SK-N-SH (cell line): ENCODE measurements at regions not wholly inside any gene's neighbourhood (a gene's known extent, or its start where the extent isn't known, plus 50 kb on each side); places are given as distances from the start of the nearest gene placed in this dataset.

Source experiments
- CTCF ChIA-PET: fragments of 300-600, 350-600 bp; formaldehyde crosslinking; extraction: SDS; loops from one replicate; lab custom pipeline; 2021; lab: Yijun Ruan, JAX
- POLR2A ChIA-PET: fragments of 350-600 bp; sonication (Branson Sonifier 250); formaldehyde crosslinking; extraction: SDS; loops from one replicate; lab custom pipeline; 2020; ENCODE audit warnings: antibody characterized with exemption, inconsistent platforms; lab: Yijun Ruan, JAX
- DNase-seq: peaks from one replicate; pipeline ENCODE4 v3.0.0; 2012
- H2AFZ ChIP-seq: fragments of 200-600 bp; sonication (generic); 2 replicates; pipeline ENCODE4 v1.8.1; 2016; ENCODE audit warnings: antibody characterized with exemption, mild to moderate bottlenecking, low read depth
- H3F3A ChIP-seq: fragments of 200-600 bp; sonication (generic); replicated peaks from 2 replicates; pipeline ENCODE3; 2016; ENCODE audit warnings: antibody characterized with exemption, mild to moderate bottlenecking; ENCODE audit not compliant: insufficient read depth
- H3K27ac ChIP-seq, 2 experiments: fragments of 200-500 bp in 1 of 2; fragments of 200-600 bp in 1 of 2; sonication (Bioruptor generic) in 1 of 2; sonication (generic), shearing (Covaris generic) in 1 of 2; 2 replicates each; pipeline versions ENCODE4 v1.5.1 to v1.6.1; 2014 to 2016; ENCODE audit warnings: low read depth in 2 of 2, inconsistent platforms in 1 of 2, low read length in 1 of 2, mild to moderate bottlenecking in 1 of 2, mixed read lengths in 1 of 2
- H3K27me3 ChIP-seq: fragments of 200-600 bp; sonication (generic), shearing (Covaris generic); 2 replicates; pipeline ENCODE4 v1.6.1; 2016; ENCODE audit warnings: mixed run types; ENCODE audit not compliant: insufficient read depth
- H3K36me3 ChIP-seq, 2 experiments: fragments of 200-500 bp in 1 of 2; fragments of 200-600 bp in 1 of 2; sonication (Bioruptor generic) in 1 of 2; sonication (generic) in 1 of 2; replicated peaks in 1 of 2; 2 replicates each; pipeline versions ENCODE3 to v1.5.1; 2014 to 2016; ENCODE audit warnings: low read length in 1 of 2, mild to moderate bottlenecking in 1 of 2; ENCODE audit not compliant: insufficient read depth in 2 of 2, control insufficient read depth in 1 of 2
- H3K4me1 ChIP-seq, 2 experiments: fragments of 200-500 bp in 1 of 2; fragments of 200-600 bp in 1 of 2; sonication (Bioruptor generic) in 1 of 2; sonication (generic), shearing (Covaris generic) in 1 of 2; 2 replicates each; pipeline versions ENCODE4 v1.5.1 to v1.6.1; 2014 to 2016; ENCODE audit warnings: low read depth in 1 of 2, low read length in 1 of 2, mixed run types in 1 of 2; ENCODE audit not compliant: insufficient read depth in 2 of 2, control insufficient read depth in 1 of 2
- H3K4me2 ChIP-seq: fragments of 200-600 bp; sonication (generic), shearing (Covaris generic); 2 replicates; pipeline ENCODE4 v1.6.1; 2017; ENCODE audit warnings: mixed run types
- H3K4me3 ChIP-seq, 2 experiments: fragments of 200-500 bp in 1 of 2; fragments of 200-600 bp in 1 of 2; sonication (Bioruptor generic) in 1 of 2; sonication (generic), shearing (Covaris generic) in 1 of 2; 2 replicates each; pipeline versions ENCODE4 v1.5.1 to v1.8.1; 2014 to 2016; ENCODE audit warnings: low read depth in 2 of 2, inconsistent platforms in 1 of 2, low read length in 1 of 2, mild to moderate bottlenecking in 1 of 2, mixed read lengths in 1 of 2, moderate library complexity in 1 of 2
- H3K79me2 ChIP-seq: fragments of 200-600 bp; sonication (generic); 2 replicates; pipeline ENCODE4 v1.8.1; 2017; ENCODE audit warnings: mild to moderate bottlenecking; ENCODE audit not compliant: insufficient read depth
- H3K9ac ChIP-seq: fragments of 200-600 bp; sonication (generic); 2 replicates; pipeline ENCODE4 v1.6.1; 2017; ENCODE audit warnings: mixed run types
- H3K9me2 ChIP-seq: fragments of 200-600 bp; sonication (generic); 2 replicates; pipeline ENCODE4 v1.6.1; 2017; ENCODE audit warnings: mixed run types
- H3K9me3 ChIP-seq: fragments of 200-600 bp; sonication (generic); 2 replicates; pipeline ENCODE4 v1.6.1; 2017; ENCODE audit warnings: mixed run types, mild to moderate bottlenecking, moderate library complexity
- H4K20me1 ChIP-seq: fragments of 200-600 bp; sonication (generic); 2 replicates; pipeline ENCODE4 v1.6.1; 2017; ENCODE audit warnings: mild to moderate bottlenecking, mixed run types; ENCODE audit not compliant: insufficient read depth
- CHD2 ChIP-seq: fragments of 150-350 bp; IDR thresholded peaks from 2 replicates; pipeline ENCODE4 v1.6.1; 2018; ENCODE audit warnings: low read length; ENCODE audit not compliant: partially characterized antibody
- ELF1 ChIP-seq: IDR thresholded peaks from 2 replicates; pipeline ENCODE4 v1.4.0; 2012
- FOXJ3 ChIP-seq: sonication (generic); formaldehyde crosslinking; IDR thresholded peaks from 2 replicates; pipeline ENCODE4 v1.5.1; 2020; ENCODE audit warnings: mild to moderate bottlenecking, missing genetic modification reagents
- GATA2 ChIP-seq: sonication (generic); formaldehyde crosslinking; IDR thresholded peaks from 2 replicates; pipeline ENCODE4 v1.5.0; 2020; ENCODE audit warnings: mild to moderate bottlenecking, missing genetic modification reagents
- IRF3 ChIP-seq: fragments of 150-350 bp; IDR thresholded peaks from 2 replicates; pipeline ENCODE4 v1.6.1; 2016; ENCODE audit warnings: mild to moderate bottlenecking, low read depth, low read length
- JUND ChIP-seq: IDR thresholded peaks from 2 replicates; pipeline ENCODE4 v1.4.0; 2012
- MAX ChIP-seq: IDR thresholded peaks from 2 replicates; pipeline ENCODE4 v1.4.0; 2012; ENCODE audit warnings: low read depth
- MEF2A ChIP-seq: IDR thresholded peaks from 2 replicates; pipeline ENCODE4 v1.4.0; 2012; ENCODE audit warnings: low read depth, borderline replicate concordance
- NFIC ChIP-seq: IDR thresholded peaks from 2 replicates; pipeline ENCODE4 v1.4.0; 2012; ENCODE audit warnings: borderline replicate concordance
- NRF1 ChIP-seq: IDR thresholded peaks from 2 replicates; pipeline ENCODE4 v1.6.1; 2012; ENCODE audit warnings: low read depth, mild to moderate bottlenecking, low read length
- PBX3 ChIP-seq: IDR thresholded peaks from 2 replicates; pipeline ENCODE4; 2012
- RFX5 ChIP-seq: IDR thresholded peaks from 2 replicates; pipeline ENCODE4 v1.6.1; 2012; ENCODE audit warnings: mild to moderate bottlenecking, improper control_type of control experiment, low read length
- RXRA ChIP-seq: IDR thresholded peaks from 2 replicates; pipeline ENCODE4 v1.4.0; 2012; ENCODE audit warnings: low read depth, mild to moderate bottlenecking, borderline replicate concordance
- SMC3 ChIP-seq: IDR thresholded peaks from 2 replicates; pipeline ENCODE4 v1.6.1; 2012; ENCODE audit warnings: low read depth, low read length, improper control_type of control experiment
- TAF1 ChIP-seq: IDR thresholded peaks from 2 replicates; pipeline ENCODE4 v1.6.1; 2012; ENCODE audit warnings: low read depth, mild to moderate bottlenecking, low read length, moderate library complexity, borderline replicate concordance
- TEAD4 ChIP-seq: IDR thresholded peaks from 2 replicates; pipeline ENCODE4 v1.4.0; 2012; ENCODE audit warnings: mild to moderate bottlenecking, borderline replicate concordance; ENCODE audit not compliant: insufficient read depth
- USF1 ChIP-seq: IDR thresholded peaks from 2 replicates; pipeline ENCODE4 v1.4.0; 2012; ENCODE audit warnings: low read depth, borderline replicate concordance
- USF2 ChIP-seq: fragments of 150-350 bp; IDR thresholded peaks from 2 replicates; pipeline ENCODE4 v1.6.1; 2017; ENCODE audit warnings: antibody characterized with exemption, low read length, low read depth, borderline replicate concordance
- ZBTB33 ChIP-seq: IDR thresholded peaks from 2 replicates; pipeline ENCODE4 v1.4.0; 2012; ENCODE audit warnings: low read depth, borderline replicate concordance
- WGBS: methylation state at CpG from one replicate; pipeline ENCODE4 v1.1.6; 2017; ENCODE audit warnings: low lambda C conversion rate; 5-methylcytosine and 5-hydroxymethylcytosine counted together

- TF ChIP-seq IRF3: no peak
- no peak for TF ChIP-seq RXRA
- no peak for TF ChIP-seq SMC3
- no peak for TF ChIP-seq ELF1
- TF ChIP-seq MAX: no peak
- TF ChIP-seq, all 33 proteins: peak for 0
These were observed 145.6 kb upstream of the MRPS22 start (continued) for GRCh38 chr3:139198186-139198585.

- H3K79me2 ChIP-seq: no peaks in the 10 kb centered on the region
- POLR2A ChIA-PET: no interaction called here
- TF ChIP-seq TEAD4 (no peak), MAX (no peak), ZBTB33 (no peak), NRF1 (no peak), FOXJ3 (CRISPR knock-in tag) (no peak), SMC3 (no peak), RFX5 (no peak)
- TF ChIP-seq, all 33 proteins: peak for 0
- H3K27me3 ChIP-seq: no peaks in the 10 kb centered on the region
- CTCF ChIA-PET: no interaction called here
- no peak for DNase-seq
- H3K9ac ChIP-seq: no peak overlapping the region
- H3K9me3 ChIP-seq: no peaks in the 10 kb centered on the region
- 23% methylated on average over 2 of the region's 2 CpGs for WGBS
- H3K4me3 ChIP-seq: no peak overlapping the region
- H2AFZ ChIP-seq: no peak overlapping the region
- H3K4me1 ChIP-seq: no peaks in the 10 kb centered on the region; a peak in 1 of 4 replicates
- no peaks in the 10 kb centered on the region for H3F3A ChIP-seq
- no peak overlapping the region for H3K4me2 ChIP-seq
- H3K36me3 ChIP-seq: no peaks in the 10 kb centered on the region
- H3K9me2 ChIP-seq: no peaks in the 10 kb centered on the region
- no peak overlapping the region for H3K27ac ChIP-seq
- no peaks in the 10 kb centered on the region for H4K20me1 ChIP-seq
These were observed 144.9 kb upstream of the MRPS22 start for GRCh38 chr3:139198929-139199328.

- TF ChIP-seq TAF1 (no peak), NFIC (no peak), CHD2 (no peak), FOXJ3 (CRISPR knock-in tag) (no peak), JUND (no peak), USF2 (no peak), GATA2 (CRISPR knock-in tag) (no peak), MEF2A (no peak), USF1 (no peak), PBX3 (no peak)
- TF ChIP-seq, all 33 proteins: peak for 0
- Histone ChIP-seq H3F3A (no peaks in the 10 kb centered on the region), H3K9ac (no peak overlapping the region), H4K20me1 (no peaks in the 10 kb centered on the region), H3K79me2 (no peaks in the 10 kb centered on the region), H3K9me3 (no peaks in the 10 kb centered on the region), H3K4me1 (no peaks in the 10 kb centered on the region; a peak in 1 of 4 replicates), H3K9me2 (no peaks in the 10 kb centered on the region), H2AFZ (no peak overlapping the region), H3K4me3 (no peak overlapping the region), H3K27ac (no peak overlapping the region), H3K36me3 (no peaks in the 10 kb centered on the region), H3K4me2 (no peak overlapping the region), H3K27me3 (no peaks in the 10 kb centered on the region)
- WGBS: 0% methylated on average over 3 of the region's 3 CpGs
- no peak for DNase-seq
- CTCF ChIA-PET: no interaction called here
- POLR2A ChIA-PET: no interaction called here
These were observed 144.3 kb upstream of the MRPS22 start for GRCh38 chr3:139199421-139200010.
